ENCODE measurements at regions not wholly inside any gene's neighbourhood (a gene's known extent, or its start where the extent isn't known, plus 50 kb on each side); places are given as distances from the start of the nearest gene placed in this dataset.

DNA sequence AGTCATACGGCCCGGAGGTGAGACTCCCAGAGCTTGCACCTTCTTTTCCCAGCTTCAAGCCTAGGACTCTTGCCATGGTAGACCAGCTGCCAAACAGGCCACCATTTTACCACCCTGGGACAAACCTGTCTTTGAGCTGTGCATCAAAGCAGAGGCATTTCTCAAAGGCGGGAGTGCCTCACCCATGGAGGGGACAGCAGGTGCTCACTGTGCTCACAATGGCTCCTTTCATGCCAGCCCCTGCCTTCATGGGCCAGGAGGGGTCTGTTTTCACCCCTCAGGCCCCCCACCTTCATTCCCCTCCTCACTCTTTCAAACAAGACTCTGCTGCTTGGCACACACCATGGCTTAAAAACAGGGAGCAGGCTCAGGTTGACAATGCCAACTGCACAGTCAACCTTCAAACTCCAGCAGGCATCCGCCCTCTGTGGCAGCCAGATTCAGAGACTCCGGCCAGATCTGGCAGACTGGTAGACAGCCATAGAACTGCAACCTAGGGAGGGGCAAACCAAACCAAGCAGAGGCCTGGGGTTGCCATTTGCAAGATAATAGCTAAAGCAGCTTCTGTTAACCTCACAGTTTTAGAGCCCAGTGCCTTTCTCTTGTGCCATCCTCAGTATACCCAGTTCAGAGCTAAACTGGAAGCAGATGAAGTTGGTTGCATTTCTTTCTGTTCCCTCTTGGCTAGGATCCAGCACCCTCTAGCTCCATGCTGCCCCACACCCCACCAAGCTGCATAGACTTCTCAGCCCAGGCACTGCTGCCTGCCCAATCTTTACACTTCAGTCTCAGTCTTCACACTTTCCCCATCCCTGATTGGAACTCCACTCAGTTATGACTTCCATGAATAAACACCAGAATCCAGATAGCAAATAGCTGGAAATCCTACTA, 93.9 kb upstream of the SPATA13 start:
- no peak overlapping the region for H3K4me3 Mint-ChIP-seq (ENCODE audit: unreplicated experiment)

DNA sequence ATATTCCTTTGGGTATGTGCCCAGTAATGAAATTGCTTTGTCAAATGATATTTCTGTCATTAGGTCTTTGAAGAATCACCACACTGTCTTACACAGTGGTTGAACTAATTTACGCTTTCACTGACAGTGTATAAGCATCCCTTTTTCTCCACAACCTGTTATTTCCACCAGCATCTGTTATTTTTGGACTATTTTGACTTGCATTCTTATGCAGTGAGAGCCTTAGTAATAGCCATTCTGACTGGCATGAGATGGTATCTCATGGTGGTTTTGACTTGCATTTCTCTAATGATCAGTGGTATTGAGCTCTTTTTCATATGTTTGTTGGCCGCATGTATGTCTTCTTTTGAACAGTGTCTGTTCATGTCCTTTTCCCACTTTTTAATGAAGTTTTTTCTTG, 92.0 kb upstream of the SPATA13 start:
- Histone ChIP-seq H3K27ac (ENCODE audit: low read depth, low read length) (no peak overlapping the region), H3K4me1 (ENCODE audit: insufficient read depth, low read length) (no peaks in the 10 kb centered on the region), H3K9me3 (ENCODE audit: insufficient read depth, low read depth, low read length) (no peaks in the 10 kb centered on the region), H3K27me3 (ENCODE audit: insufficient read depth, low read length) (no peaks in the 10 kb centered on the region), H3K36me3 (ENCODE audit: insufficient read depth, low read length) (no peaks in the 10 kb centered on the region), H4K20me1 (ENCODE audit: insufficient read depth, low read length) (no peaks in the 10 kb centered on the region), H3K4me3 (ENCODE audit: insufficient read depth, low read depth, low read length) (no peak overlapping the region), H3K9ac (ENCODE audit: low read length) (no peak overlapping the region), H3K4me2 (ENCODE audit: low read length) (no peak overlapping the region), H2AFZ (ENCODE audit: low read depth, low read length) (no peak overlapping the region), H3K79me2 (ENCODE audit: insufficient read depth, low read length) (no peaks in the 10 kb centered on the region)
- H3K27me3 Mint-ChIP-seq (ENCODE audit: low read depth, unreplicated experiment): no peaks in the 10 kb centered on the region
- FAIRE-seq: peak; percentile 23
- TF ChIP-seq, protein P1, sequence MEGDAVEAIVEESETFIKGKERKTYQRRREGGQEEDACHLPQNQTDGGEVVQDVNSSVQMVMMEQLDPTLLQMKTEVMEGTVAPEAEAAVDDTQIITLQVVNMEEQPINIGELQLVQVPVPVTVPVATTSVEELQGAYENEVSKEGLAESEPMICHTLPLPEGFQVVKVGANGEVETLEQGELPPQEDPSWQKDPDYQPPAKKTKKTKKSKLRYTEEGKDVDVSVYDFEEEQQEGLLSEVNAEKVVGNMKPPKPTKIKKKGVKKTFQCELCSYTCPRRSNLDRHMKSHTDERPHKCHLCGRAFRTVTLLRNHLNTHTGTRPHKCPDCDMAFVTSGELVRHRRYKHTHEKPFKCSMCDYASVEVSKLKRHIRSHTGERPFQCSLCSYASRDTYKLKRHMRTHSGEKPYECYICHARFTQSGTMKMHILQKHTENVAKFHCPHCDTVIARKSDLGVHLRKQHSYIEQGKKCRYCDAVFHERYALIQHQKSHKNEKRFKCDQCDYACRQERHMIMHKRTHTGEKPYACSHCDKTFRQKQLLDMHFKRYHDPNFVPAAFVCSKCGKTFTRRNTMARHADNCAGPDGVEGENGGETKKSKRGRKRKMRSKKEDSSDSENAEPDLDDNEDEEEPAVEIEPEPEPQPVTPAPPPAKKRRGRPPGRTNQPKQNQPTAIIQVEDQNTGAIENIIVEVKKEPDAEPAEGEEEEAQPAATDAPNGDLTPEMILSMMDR (IDR thresholded peaks at IDR 0.05; ENCODE audit: insufficient read depth, low read depth, low read length): no peak
- no peak for TF ChIP-seq EZH2 (IDR thresholded peaks at IDR 0.05; ENCODE audit: insufficient read depth, low read length)
- H3K4me1 Mint-ChIP-seq (ENCODE audit: low read depth, unreplicated experiment): peaks cover 18% of the 10 kb centered on the region
- no peaks in the 10 kb centered on the region for H3K36me3 Mint-ChIP-seq (ENCODE audit: low read depth, unreplicated experiment)
- no peak overlapping the region for H3K27ac Mint-ChIP-seq (ENCODE audit: unreplicated experiment)
- H3K4me3 Mint-ChIP-seq (ENCODE audit: unreplicated experiment): no peak overlapping the region
- no peak for DNase-seq (ENCODE audit: low read depth)
- H3K9me3 Mint-ChIP-seq (ENCODE audit: unreplicated experiment): no peaks in the 10 kb centered on the region

More for the DNA sequence above, 93.9 kb upstream of the SPATA13 start:
- no peak overlapping the region for H2AFZ ChIP-seq (ENCODE audit: low read depth, low read length)
- H3K79me2 ChIP-seq (ENCODE audit: insufficient read depth, low read length): no peaks in the 10 kb centered on the region
- DNase-seq (ENCODE audit: low read depth): no peak
- no peak overlapping the region for H3K27ac ChIP-seq (ENCODE audit: low read depth, low read length)
- no peaks in the 10 kb centered on the region for H3K4me1 ChIP-seq (ENCODE audit: insufficient read depth, low read length)
- no peak overlapping the region for H3K9ac ChIP-seq (ENCODE audit: low read length)
- no peaks in the 10 kb centered on the region for H3K9me3 ChIP-seq (ENCODE audit: insufficient read depth, low read depth, low read length)
- no peak overlapping the region for H3K4me3 ChIP-seq (ENCODE audit: insufficient read depth, low read depth, low read length)
- H3K4me1 Mint-ChIP-seq (ENCODE audit: low read depth, unreplicated experiment): peaks cover 18% of the 10 kb centered on the region
- H3K27me3 ChIP-seq (ENCODE audit: insufficient read depth, low read length): no peaks in the 10 kb centered on the region
- H3K36me3 Mint-ChIP-seq (ENCODE audit: low read depth, unreplicated experiment): peaks cover 5% of the 10 kb centered on the region
- TF ChIP-seq, protein P1 (IDR thresholded peaks at IDR 0.05; ENCODE audit: insufficient read depth, low read depth, low read length): no peak
- TF ChIP-seq EZH2 (IDR thresholded peaks at IDR 0.05; ENCODE audit: insufficient read depth, low read length): no peak
- H3K27ac Mint-ChIP-seq (ENCODE audit: unreplicated experiment): no peak overlapping the region
- no peaks in the 10 kb centered on the region for H3K9me3 Mint-ChIP-seq (ENCODE audit: unreplicated experiment)
- H4K20me1 ChIP-seq (ENCODE audit: insufficient read depth, low read length): no peaks in the 10 kb centered on the region
- no peaks in the 10 kb centered on the region for H3K36me3 ChIP-seq (ENCODE audit: insufficient read depth, low read length)
- H3K4me2 ChIP-seq (ENCODE audit: low read length): no peak overlapping the region
- FAIRE-seq: no peak
- no peaks in the 10 kb centered on the region for H3K27me3 Mint-ChIP-seq (ENCODE audit: low read depth, unreplicated experiment)

DNA sequence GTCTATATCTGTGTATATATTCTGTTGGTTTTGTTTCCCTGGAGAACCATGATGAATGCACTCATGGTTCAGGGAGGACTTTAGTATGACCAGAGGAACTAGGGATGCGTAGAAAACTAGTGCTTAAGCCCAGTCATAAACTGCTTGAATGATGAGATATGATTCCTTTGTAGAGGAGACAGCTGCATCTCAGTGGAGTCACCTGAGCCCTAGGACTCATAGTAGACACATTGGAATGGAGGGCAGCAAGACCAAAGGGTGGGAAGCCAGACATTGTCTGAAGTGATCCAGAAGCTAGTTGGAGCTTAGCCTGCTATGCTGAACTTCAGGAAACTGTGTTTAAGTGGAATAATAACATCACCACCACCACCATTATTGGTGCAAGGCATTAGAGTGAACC, 89.5 kb upstream of the SPATA13 start:
- H3K9ac ChIP-seq (ENCODE audit: low read length): no peak overlapping the region
- no peaks in the 10 kb centered on the region for H3K79me2 ChIP-seq (ENCODE audit: insufficient read depth, low read length)
- no peak overlapping the region for H3K4me2 ChIP-seq (ENCODE audit: low read length)
- no peak overlapping the region for H3K4me3 ChIP-seq (ENCODE audit: insufficient read depth, low read depth, low read length)
- H3K9me3 ChIP-seq (ENCODE audit: insufficient read depth, low read depth, low read length): no peaks in the 10 kb centered on the region
- H3K27ac Mint-ChIP-seq (ENCODE audit: unreplicated experiment): no peak overlapping the region
- no peaks in the 10 kb centered on the region for H3K36me3 Mint-ChIP-seq (ENCODE audit: low read depth, unreplicated experiment)
- no peaks in the 10 kb centered on the region for H3K36me3 ChIP-seq (ENCODE audit: insufficient read depth, low read length)
- FAIRE-seq (no peak), DNase-seq (ENCODE audit: low read depth) (no peak)
- H4K20me1 ChIP-seq (ENCODE audit: insufficient read depth, low read length): no peaks in the 10 kb centered on the region
- no peaks in the 10 kb centered on the region for H3K4me1 ChIP-seq (ENCODE audit: insufficient read depth, low read length)
- no peak overlapping the region for H3K27ac ChIP-seq (ENCODE audit: low read depth, low read length)
- TF ChIP-seq, protein P1 (IDR thresholded peaks at IDR 0.05; ENCODE audit: insufficient read depth, low read depth, low read length): no peak
- TF ChIP-seq EZH2 (IDR thresholded peaks at IDR 0.05; ENCODE audit: insufficient read depth, low read length): no peak
- no peaks in the 10 kb centered on the region for H3K27me3 Mint-ChIP-seq (ENCODE audit: low read depth, unreplicated experiment)
- H3K27me3 ChIP-seq (ENCODE audit: insufficient read depth, low read length): no peaks in the 10 kb centered on the region
- H3K4me1 Mint-ChIP-seq (ENCODE audit: low read depth, unreplicated experiment): peaks cover 18% of the 10 kb centered on the region
- no peak overlapping the region for H3K4me3 Mint-ChIP-seq (ENCODE audit: unreplicated experiment)
- no peak overlapping the region for H2AFZ ChIP-seq (ENCODE audit: low read depth, low read length)
- H3K9me3 Mint-ChIP-seq (ENCODE audit: unreplicated experiment): no peaks in the 10 kb centered on the region

Measured in astrocyte (in vitro differentiated cells and primary cell).